Natural killer cell (primary cell): ENCODE measurements at regions not wholly inside any gene's neighbourhood (a gene's known extent, or its start where the extent isn't known, plus 50 kb on each side); places are given as distances from the start of the nearest gene placed in this dataset.

Experiments
- ATAC-seq, 3 donors: fragments of 150-1000 bp in 2 of 3; fragments of 200-7000 bp in 1 of 3; cut with Tn5 transposase; 1 replicate in 1 of 3; 2 replicates in 2 of 3; pipeline ENCODE4 v1.10.0; 2021; ENCODE audit warnings: mild to moderate bottlenecking in 2 of 3, moderate library complexity in 2 of 3
- DNase-seq, 2 donors: peaks; one replicate each; pipeline versions ENCODE4 v3.0.0 to v3.0.0-alpha.2; 2013 to 2021; ENCODE audit warnings: mixed read lengths in 1 of 2
- H3K27ac ChIP-seq: one replicate; pipeline ENCODE4 v1.5.1; 2013; ENCODE audit warnings: mild to moderate bottlenecking, low read length
- H3K27me3 ChIP-seq: one replicate; pipeline ENCODE4 v1.6.1; 2013; ENCODE audit warnings: low read length; ENCODE audit not compliant: control insufficient read depth, insufficient read depth
- H3K36me3 ChIP-seq: one replicate; pipeline ENCODE4 v1.6.1; 2013; ENCODE audit warnings: low read length; ENCODE audit not compliant: control insufficient read depth, insufficient read depth
- H3K4me1 ChIP-seq: one replicate; pipeline ENCODE4 v1.6.1; 2013; ENCODE audit warnings: low read length; ENCODE audit not compliant: control insufficient read depth, insufficient read depth
- H3K4me3 ChIP-seq: one replicate; pipeline ENCODE4 v1.5.1; 2013; ENCODE audit warnings: low read length
- H3K9me3 ChIP-seq: one replicate; pipeline ENCODE4 v1.6.1; 2013; ENCODE audit warnings: low read length; ENCODE audit not compliant: control insufficient read depth, insufficient read depth
- H3K27ac Mint-ChIP-seq, 2 donors: one replicate each; pipeline ENCODE4 v1.8.0; 2022; ENCODE audit warnings: mild to moderate bottlenecking in 2 of 2, mixed read lengths in 2 of 2, moderate library complexity in 1 of 2
- H3K27me3 Mint-ChIP-seq, 2 donors: one replicate each; pipeline ENCODE4 v1.8.0; 2022; ENCODE audit warnings: low read depth in 2 of 2, mixed read lengths in 2 of 2
- H3K36me3 Mint-ChIP-seq: one replicate; pipeline ENCODE4 v1.8.0; 2022; ENCODE audit warnings: mixed read lengths
- H3K4me1 Mint-ChIP-seq, 2 donors: one replicate each; pipeline ENCODE4 v1.8.0; 2022; ENCODE audit warnings: mixed read lengths in 2 of 2
- H3K4me3 Mint-ChIP-seq: one replicate; pipeline ENCODE4 v1.8.0; 2022; ENCODE audit warnings: mild to moderate bottlenecking, moderate library complexity, mixed read lengths
- H3K9me3 Mint-ChIP-seq, 2 donors: one replicate each; pipeline ENCODE4 v1.8.0; 2022; ENCODE audit warnings: mixed read lengths in 2 of 2
- CTCF ChIP-seq: fragments of 200-600 bp; IDR thresholded peaks from one replicate; pipeline ENCODE4 v1.8.0; 2022; ENCODE audit warnings: antibody characterized with exemption
- WGBS: methylation state at CpG from one replicate; pipeline ENCODE4 v1.1.7; 2013; ENCODE audit warnings: missing lambda C conversion rate; ENCODE audit not compliant: insufficient coverage; 5-methylcytosine and 5-hydroxymethylcytosine counted together
- intact Hi-C: fragments of 100-400 bp; cut with micrococcal nuclease; formaldehyde crosslinking; loops from one replicate; pipeline ENCODE4 v1.14.2; 2022

- Histone ChIP-seq H3K4me1 (no peaks in the 10 kb centered on the region), H3K36me3 (no peaks in the 10 kb centered on the region), H3K4me3 (no peak overlapping the region), H3K27me3 (no peaks in the 10 kb centered on the region), H3K27ac (no peak overlapping the region), H3K9me3 (peaks cover 3% of the 10 kb centered on the region)
- H3K36me3 Mint-ChIP-seq, result no peaks in the 10 kb centered on the region
- intact Hi-C loops, result no loop called here
- no peak overlapping the region for H3K27ac Mint-ChIP-seq
- H3K4me1 Mint-ChIP-seq, result no peaks in the 10 kb centered on the region
- H3K9me3 Mint-ChIP-seq, result peaks cover 5 to 20% of the 10 kb centered on the region in 2 donors
- no peak for TF ChIP-seq CTCF
- H3K4me3 Mint-ChIP-seq, result no peak overlapping the region
- DNase-seq (no peak), ATAC-seq (no peak)
- no peaks in the 10 kb centered on the region for H3K27me3 Mint-ChIP-seq
Observed at GRCh38 chr3:164537485-164537884, 540.8 kb downstream of the SI start.

- Mint-ChIP-seq H3K36me3 (no peaks in the 10 kb centered on the region), H3K4me1 (no peaks in the 10 kb centered on the region), H3K27ac (no peak overlapping the region), H3K4me3 (no peak overlapping the region), H3K9me3 (peaks cover 9 to 12% of the 10 kb centered on the region in 2 donors), H3K27me3 (no peaks in the 10 kb centered on the region)
- H3K27ac ChIP-seq, result no peak overlapping the region
- intact Hi-C loops, result no loop called here
- no peak for ATAC-seq
- WGBS, result 79% methylated on average over 3 of the region's 3 CpGs
- peaks cover 4% of the 10 kb centered on the region for H3K9me3 ChIP-seq
- H3K36me3 ChIP-seq, result no peaks in the 10 kb centered on the region
- no peaks in the 10 kb centered on the region for H3K4me1 ChIP-seq
- no peak for DNase-seq
- H3K4me3 ChIP-seq, result no peak overlapping the region
- H3K27me3 ChIP-seq, result no peaks in the 10 kb centered on the region
- TF ChIP-seq CTCF, result no peak
Observed at GRCh38 chr3:164533275-164533674, 545.0 kb downstream of the SI start.

GRCh38 chr3:164526250-164526649 is 552.0 kb downstream of the SI start:
- no peak for ATAC-seq
- Mint-ChIP-seq H3K36me3 (peaks cover 12% of the 10 kb centered on the region), H3K4me3 (no peak overlapping the region)

More at GRCh38 chr3:164526250-164526649, 552.0 kb downstream of the SI start:
- Mint-ChIP-seq H3K27ac (no peak overlapping the region), H3K9me3 (peaks cover 14 to 24% of the 10 kb centered on the region in 2 donors), H3K4me1 (no peaks in the 10 kb centered on the region), H3K27me3 (no peaks in the 10 kb centered on the region)
- Histone ChIP-seq H3K4me1 (no peaks in the 10 kb centered on the region), H3K9me3 (peaks cover 11% of the 10 kb centered on the region), H3K36me3 (no peaks in the 10 kb centered on the region), H3K27ac (no peak overlapping the region), H3K27me3 (no peaks in the 10 kb centered on the region), H3K4me3 (no peak overlapping the region)
- no peak for DNase-seq
- no peak for TF ChIP-seq CTCF
- intact Hi-C loops, result no loop called here
- 65% methylated on average over 2 of the region's 2 CpGs for WGBS
